ENCODE measurements at regions not wholly inside any gene's neighbourhood (a gene's known extent, or its start where the extent isn't known, plus 50 kb on each side); places are given as distances from the start of the nearest gene placed in this dataset.

- ChIA-PET POLR2A (ENCODE audit: low non-redundant PET) (no interaction called here), CTCF (no interaction called here)
- intact Hi-C loops (cut with micrococcal nuclease; ENCODE audit: unreplicated experiment): no loop called here
- Histone ChIP-seq H3K27me3 (replicated peaks; ENCODE audit: insufficient read depth, low read depth, low read length, poor library complexity) (no peaks in the 10 kb centered on the region), H3K27ac (ENCODE audit: low read depth, low read length, poor library complexity, severe bottlenecking) (no peak overlapping the region), H3K9me3 (ENCODE audit: low read depth, low read length, poor library complexity, severe bottlenecking) (no peaks in the 10 kb centered on the region), H3K4me1 (ENCODE audit: insufficient read depth, low read length, poor library complexity, severe bottlenecking) (no peaks in the 10 kb centered on the region), H3K36me3 (ENCODE audit: insufficient read depth, low read length, poor library complexity, severe bottlenecking) (no peaks in the 10 kb centered on the region), H3K4me3 (ENCODE audit: low read depth, low read length, poor library complexity, severe bottlenecking) (no peak overlapping the region)
- DNase-seq (ENCODE audit: low spot score): no peak
- BruUV-seq (replicated peaks): no TSS peak
- TF ChIP-seq EZH2 (IDR thresholded peaks at IDR 0.05; ENCODE audit: borderline replicate concordance, low read depth, low read length, poor library complexity, severe bottlenecking) (no peak), CTCF (conservative IDR thresholded peaks at IDR 0.05; ENCODE audit: low read depth, low read length) (no peak)
Measured at GRCh38 chr10:130904676-130905075, 406.8 kb downstream of the TCERG1L start.

- no peaks in the 10 kb centered on the region for H3K4me1 ChIP-seq (ENCODE audit: insufficient read depth, low read length, poor library complexity, severe bottlenecking)
- no peak overlapping the region for H3K4me3 ChIP-seq (ENCODE audit: low read depth, low read length, poor library complexity, severe bottlenecking)
- no peak for DNase-seq (ENCODE audit: low spot score)
- no peaks in the 10 kb centered on the region for H3K9me3 ChIP-seq (ENCODE audit: low read depth, low read length, poor library complexity, severe bottlenecking)
- no peaks in the 10 kb centered on the region for H3K36me3 ChIP-seq (ENCODE audit: insufficient read depth, low read length, poor library complexity, severe bottlenecking)
- H3K27ac ChIP-seq (ENCODE audit: low read depth, low read length, poor library complexity, severe bottlenecking): no peak overlapping the region
- intact Hi-C loops (cut with micrococcal nuclease; ENCODE audit: unreplicated experiment): no loop called here
- CTCF ChIA-PET: no interaction called here
- POLR2A ChIA-PET (ENCODE audit: low non-redundant PET): no interaction called here
- H3K27me3 ChIP-seq (replicated peaks; ENCODE audit: insufficient read depth, low read depth, low read length, poor library complexity): no peaks in the 10 kb centered on the region
- BruUV-seq (replicated peaks): no TSS peak
- no peak for TF ChIP-seq CTCF (conservative IDR thresholded peaks at IDR 0.05; ENCODE audit: low read depth, low read length)
- no peak for TF ChIP-seq EZH2 (IDR thresholded peaks at IDR 0.05; ENCODE audit: borderline replicate concordance, low read depth, low read length, poor library complexity, severe bottlenecking)
Measured at GRCh38 chr10:130905386-130905785, 406.1 kb downstream of the TCERG1L start.

- intact Hi-C loops (cut with micrococcal nuclease; ENCODE audit: unreplicated experiment): no loop called here
- BruUV-seq (replicated peaks): no TSS peak
- Histone ChIP-seq H3K9me3 (ENCODE audit: low read depth, low read length, poor library complexity, severe bottlenecking) (peaks cover 2% of the 10 kb centered on the region), H3K4me3 (ENCODE audit: low read depth, low read length, poor library complexity, severe bottlenecking) (no peak overlapping the region), H3K36me3 (ENCODE audit: insufficient read depth, low read length, poor library complexity, severe bottlenecking) (no peaks in the 10 kb centered on the region), H3K27me3 (replicated peaks; ENCODE audit: insufficient read depth, low read depth, low read length, poor library complexity) (no peaks in the 10 kb centered on the region), H3K27ac (ENCODE audit: low read depth, low read length, poor library complexity, severe bottlenecking) (no peak overlapping the region), H3K4me1 (ENCODE audit: insufficient read depth, low read length, poor library complexity, severe bottlenecking) (no peaks in the 10 kb centered on the region)
- CTCF ChIA-PET: no interaction called here
- DNase-seq (ENCODE audit: low spot score): no peak
- no peak for TF ChIP-seq EZH2 (IDR thresholded peaks at IDR 0.05; ENCODE audit: borderline replicate concordance, low read depth, low read length, poor library complexity, severe bottlenecking)
- no peak for TF ChIP-seq CTCF (conservative IDR thresholded peaks at IDR 0.05; ENCODE audit: low read depth, low read length)
- POLR2A ChIA-PET (ENCODE audit: low non-redundant PET): no interaction called here
Measured at GRCh38 chr10:130905921-130906320, 405.6 kb downstream of the TCERG1L start.

All from A673 (cell line).